ENCODE measurements at regions not wholly inside any gene's neighbourhood (a gene's known extent, or its start where the extent isn't known, plus 50 kb on each side); places are given as distances from the start of the nearest gene placed in this dataset.
"Not testable (repeated sequence)": the region's sequence is repeated elsewhere in the genome, so short reads cannot be mapped to it uniquely, and the experiment has no call there.

DNA sequence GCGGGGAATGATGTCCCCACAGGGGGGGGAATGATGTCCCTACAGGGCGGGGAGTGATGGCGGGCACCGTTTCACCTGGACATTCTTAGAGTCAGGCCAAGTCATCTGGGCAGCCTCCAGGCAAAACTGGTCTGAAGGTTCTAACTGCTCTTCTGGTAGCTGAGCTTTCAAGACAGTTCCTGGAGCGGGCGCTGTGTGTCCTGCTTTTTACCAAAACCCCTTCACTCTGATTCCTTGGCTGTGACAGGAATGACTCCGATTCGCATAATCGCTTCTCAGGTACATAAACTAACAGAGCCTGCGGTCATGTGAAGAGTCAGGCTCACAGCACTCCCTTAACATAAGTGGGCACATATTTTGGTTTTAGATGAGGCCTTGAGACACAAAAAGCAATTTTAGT lies 836.0 kb downstream of the TRIML1 start:
- no peak for DNase-seq

DNA sequence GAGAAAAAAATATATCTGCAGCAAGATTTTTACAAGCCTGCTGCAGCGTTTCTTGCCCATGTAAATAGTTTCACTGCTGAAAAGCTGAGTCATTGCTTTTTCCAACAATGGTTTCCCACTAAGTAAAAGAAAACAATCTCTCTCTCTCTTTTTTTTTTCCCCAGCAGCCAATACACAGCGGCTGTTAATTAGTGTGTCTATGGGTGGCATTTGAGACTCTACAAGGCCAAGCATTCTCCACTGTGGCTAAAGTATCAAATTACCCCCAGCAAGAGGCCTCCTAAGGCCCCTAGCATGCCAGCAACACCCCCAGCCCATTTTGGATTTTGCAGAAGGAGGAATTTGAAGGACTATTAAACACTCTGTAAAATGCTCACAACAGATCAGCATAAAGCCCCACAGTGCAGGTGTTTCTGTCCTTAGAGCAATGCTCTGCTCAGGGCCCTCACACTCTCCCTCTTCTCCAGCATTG lies 837.4 kb downstream of the TRIML1 start:
- no peak for DNase-seq

DNA sequence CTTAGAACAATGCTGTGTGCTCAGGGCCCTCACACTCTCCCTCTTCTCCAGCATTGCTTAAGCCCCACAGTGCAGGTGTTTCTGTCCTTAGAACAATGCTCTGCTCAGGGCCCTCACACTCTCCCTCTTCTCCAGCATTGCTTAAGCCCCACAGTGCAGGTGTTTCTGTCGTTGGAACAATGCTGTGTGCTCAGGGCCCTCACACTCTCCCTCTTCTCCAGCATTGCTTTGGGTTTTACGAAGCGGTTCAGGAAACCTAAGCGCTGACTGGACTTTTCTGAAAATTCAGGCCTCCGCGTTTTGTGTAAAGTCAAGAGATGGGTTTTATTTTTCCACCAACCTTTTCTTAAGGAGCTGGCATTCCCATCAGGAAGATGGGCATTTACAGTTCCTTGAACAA lies 838.0 kb downstream of the TRIML1 start:
- not testable (repeated sequence) for DNase-seq

DNA sequence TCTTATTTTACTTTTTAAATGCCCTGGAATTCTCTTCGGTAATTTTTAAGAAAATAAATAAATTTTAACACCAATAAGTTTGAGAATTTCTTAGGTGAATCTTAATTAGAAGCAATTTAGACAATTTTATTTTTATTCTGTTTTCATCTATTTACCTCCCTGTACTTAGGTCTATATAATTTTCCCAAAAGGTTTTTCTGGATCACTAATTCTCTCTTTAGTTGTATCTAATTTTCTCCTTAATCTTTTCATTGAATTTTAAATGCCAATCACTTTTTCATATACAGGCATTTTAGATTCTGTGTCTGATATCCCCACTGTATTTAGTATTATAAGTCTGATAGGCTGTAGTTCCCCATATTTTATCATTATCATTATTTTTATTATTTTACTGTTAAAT lies 845.3 kb downstream of the TRIML1 start:
- DNase-seq = no peak

DNA sequence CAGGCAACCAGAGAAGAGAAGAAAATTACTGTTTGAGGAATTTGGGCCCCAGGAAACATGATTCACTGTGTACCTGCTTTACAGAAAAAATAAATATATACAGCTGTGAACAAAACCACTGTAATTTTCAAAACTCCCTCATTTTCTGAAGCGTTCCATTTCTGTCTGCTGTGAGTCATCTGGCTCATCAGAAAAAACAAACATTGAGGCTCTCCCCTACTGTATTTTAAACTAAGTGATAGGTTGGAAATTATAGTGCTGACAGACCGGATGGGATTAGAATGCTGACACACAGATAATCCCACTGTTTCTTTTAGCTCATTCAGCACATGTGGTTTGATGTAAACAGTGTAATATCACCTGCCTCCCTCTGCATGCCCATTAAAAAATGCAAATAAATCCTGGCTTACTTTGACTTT lies 847.0 kb downstream of the TRIML1 start:
- DNase-seq = no peak

DNA sequence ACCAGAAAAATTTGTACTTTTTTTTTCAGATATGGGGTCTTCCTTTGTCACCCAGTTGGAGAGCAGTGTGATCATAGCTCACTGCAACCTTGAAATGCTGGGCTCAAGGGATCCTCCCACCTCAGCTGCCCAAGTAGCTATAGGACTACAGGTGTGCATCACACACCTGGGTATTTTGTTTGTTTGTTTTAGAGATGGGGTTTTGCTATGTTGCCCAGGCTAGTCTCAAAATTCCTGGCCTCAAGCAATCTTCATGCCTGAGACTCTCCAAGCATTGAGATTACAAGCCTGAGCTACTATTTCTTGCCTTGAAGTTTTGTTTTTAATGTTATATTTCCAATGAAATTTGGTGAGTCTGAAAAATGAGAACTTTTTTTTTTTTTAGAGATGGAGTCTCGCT lies 847.8 kb downstream of the TRIML1 start:
- DNase-seq = no peak

DNA sequence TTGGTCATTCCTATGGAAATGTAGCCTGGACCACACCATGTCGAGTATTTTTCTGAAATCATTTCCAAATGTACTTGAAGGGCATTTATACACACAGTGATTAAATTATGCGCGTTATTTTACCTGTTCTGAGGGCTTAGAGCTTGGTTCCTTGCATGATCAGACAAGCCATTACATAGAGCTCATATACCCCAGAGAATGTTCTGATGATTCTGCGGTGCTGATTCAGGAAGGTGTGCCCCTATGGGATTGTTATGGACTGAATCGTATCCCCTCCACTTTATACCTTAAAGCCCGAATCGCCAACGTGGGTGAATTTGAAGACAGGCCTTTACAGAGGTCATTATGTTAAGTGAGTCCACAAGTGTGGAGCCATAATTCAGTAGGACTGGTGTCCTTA lies 848.9 kb downstream of the TRIML1 start:
- DNase-seq = no peak

DNA sequence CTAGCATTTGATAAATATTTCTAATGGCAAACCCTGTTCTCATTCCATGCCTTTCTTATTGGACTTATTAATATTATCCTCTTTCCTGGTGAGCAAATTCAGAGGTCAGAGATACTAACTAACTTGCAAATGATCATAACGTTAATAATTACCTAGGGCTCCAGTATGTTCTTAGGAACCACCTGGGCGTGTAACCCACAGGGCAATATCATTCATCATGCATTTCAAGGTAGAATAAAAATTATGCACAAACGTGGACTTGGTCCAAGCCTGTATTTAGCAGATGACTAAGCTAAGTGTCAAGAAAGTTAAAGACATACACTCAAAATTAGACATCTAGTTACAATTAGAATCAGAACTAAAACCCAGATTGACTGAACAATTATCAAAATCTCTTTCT lies 850.1 kb downstream of the TRIML1 start:
- no peak for DNase-seq

DNA sequence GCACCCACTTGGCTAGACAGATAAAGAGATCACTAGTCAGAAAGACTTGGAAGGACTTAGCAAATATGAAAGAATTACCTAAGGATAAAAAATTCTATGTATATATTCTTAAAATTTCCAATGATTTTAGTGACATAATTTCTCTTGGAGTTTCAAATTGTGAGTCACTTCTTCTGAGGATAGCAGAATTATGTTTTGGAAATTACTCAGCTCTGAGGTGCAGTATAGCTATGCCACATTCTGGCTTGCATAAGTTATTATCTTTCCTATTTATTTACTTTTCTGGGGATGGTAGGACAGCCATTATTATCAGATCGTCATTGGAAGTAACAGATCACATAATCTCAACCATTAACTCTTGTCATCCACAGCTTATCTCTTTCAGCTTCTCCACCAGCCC lies 853.5 kb downstream of the TRIML1 start:
- DNase-seq = no peak

DNA sequence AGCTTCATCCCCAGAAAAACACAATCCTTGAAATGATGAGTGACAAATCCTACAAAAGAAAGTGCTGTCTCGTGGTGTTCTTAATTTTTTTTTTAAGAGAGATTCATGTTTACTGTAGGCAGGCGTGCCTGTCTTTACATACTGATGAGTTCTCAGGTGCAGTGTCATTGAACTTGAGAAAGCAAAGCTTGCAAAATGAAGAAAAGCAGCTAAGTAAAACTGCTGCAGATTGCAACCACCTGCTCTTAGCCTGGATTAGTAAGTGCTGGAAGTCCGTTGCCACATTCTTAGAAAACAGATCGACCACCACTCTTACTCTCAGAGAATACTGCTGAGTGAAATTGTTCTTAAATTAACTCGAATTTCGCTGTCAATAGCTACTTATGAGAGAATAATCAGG lies 854.6 kb downstream of the TRIML1 start:
- no peak for DNase-seq

DNA sequence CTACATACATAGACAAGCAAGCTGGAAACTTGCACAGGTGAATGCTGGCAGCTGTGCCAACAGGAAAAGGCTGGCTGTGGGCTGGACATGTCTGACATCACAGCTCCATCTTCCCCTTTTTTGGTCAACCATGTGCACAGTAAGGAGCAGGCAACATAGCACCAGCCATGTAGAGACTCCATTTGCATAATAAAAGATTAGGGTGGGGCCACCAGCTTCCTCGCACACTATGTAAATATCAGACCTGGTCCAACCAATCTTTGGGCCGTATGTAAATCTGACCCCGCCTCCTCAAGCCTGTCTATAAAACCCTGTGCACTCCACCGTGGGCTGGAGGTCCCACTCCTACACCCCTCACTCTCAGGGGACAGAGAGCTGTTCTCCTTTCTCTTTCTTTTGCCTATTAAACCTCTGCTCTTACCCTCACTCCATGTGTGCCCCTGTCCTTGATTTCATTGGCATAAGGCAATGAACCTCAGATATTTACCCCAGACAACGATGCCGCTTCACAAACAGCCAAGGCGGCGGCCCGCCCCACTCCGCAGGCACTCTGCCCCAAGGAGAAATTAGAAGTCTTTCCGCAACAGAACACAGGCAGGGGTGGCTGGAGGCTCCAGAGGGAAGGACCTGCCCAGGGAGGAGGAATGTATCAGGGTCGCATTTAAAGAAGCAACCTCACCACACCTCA lies 862.2 kb downstream of the TRIML1 start:
- DNase-seq = no peak

DNA sequence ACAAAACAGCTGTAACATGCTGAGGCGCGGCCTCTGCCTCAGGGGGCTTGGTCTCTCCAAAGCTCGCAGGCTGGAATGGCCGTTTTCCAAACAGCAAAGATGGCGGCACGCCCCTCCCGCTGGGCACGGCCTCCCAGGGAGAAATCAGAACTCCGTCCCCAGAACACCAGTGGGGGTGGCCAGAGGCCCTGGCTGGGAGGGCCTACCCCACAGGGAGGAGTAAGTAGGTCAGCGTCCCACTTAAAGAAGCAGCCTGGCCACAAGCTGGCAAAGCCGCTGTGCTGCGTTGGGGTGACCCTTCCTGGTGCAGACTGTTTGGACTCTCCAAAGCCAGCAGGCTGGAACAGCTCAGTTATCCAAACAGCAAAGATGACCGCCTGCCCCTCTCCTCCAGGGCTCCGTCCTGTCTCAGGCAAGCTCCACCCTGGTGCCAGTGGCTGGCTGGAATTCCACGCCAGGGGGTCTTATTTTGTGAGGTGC lies 862.8 kb downstream of the TRIML1 start:
- no peak for DNase-seq

DNA sequence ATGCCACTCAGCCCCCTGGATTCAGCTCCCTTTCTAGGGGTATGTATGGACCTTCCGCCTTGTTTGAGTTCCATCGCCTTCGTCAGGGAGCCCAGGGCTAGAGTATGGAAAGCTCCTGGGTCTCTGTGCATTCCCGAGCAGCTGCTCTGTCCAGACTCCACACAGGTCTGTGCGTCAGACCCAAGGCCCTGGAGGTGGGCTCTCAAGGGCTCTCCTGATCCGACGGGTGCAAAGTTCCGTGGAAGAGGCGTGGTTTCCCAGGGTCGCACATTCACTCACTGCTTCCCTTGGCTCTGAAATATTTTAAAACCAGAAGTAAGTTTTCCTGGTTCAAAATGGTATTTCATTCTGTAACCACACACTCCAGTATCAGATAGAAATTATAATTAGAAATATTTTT lies 863.2 kb downstream of the TRIML1 start:
- no peak for DNase-seq

DNA sequence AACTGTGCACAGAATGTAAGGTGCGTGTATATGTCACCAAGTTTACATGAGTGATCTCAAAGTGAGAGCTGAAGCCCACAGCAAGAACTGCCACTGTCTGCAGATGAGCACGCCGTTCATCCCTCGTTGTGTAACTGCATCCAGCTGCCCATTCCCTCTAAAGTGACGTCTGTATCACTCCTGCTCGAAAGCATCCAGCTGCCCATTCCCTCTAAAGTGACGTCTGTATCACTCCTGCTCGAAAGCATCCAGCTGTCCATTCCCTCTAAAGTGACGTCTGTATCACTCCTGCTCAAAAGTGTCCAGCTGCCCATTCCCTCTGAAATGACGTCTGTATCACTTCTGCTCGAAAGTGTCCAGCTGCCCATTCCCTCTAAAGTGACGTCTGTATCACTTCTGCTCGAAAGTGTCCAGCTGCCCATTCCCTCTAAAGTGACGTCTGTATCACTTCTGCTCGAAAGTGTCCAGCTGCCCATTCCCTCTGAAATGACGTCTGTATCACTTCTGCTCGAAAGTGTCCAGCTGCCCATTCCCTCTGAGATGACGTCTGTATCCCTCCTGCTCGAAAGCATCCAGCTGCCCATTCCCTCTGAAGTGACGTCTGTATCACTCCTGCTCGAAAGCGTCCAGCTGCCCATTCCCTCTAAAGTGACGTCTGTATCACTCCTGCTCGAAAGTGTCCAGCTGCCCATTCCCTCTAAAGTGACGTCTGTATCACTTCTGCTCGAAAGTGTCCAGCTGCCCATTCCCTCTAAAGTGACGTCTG lies 871.4 kb downstream of the TRIML1 start:
- DNase-seq = not testable (repeated sequence)

DNA sequence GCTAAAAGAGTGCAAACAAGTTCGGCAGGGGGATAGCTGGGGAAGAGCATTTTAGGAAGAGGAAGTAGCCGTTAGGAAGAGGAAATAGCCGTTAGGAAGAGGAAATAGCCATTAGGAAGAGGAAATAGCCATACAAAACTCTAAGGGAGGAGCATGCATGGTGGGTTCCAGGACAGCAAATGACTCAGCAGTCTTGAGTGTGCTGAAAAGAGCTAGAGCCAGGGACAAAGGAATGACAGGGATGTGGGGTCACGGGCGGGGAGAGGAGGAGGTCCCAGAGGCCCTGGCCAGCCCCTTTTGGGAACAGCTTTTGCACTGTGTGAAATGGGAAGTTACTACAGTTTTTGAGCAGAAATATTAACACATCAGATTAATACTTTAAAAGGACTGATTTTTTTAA lies 882.6 kb downstream of the TRIML1 start:
- no peak for DNase-seq

DNA sequence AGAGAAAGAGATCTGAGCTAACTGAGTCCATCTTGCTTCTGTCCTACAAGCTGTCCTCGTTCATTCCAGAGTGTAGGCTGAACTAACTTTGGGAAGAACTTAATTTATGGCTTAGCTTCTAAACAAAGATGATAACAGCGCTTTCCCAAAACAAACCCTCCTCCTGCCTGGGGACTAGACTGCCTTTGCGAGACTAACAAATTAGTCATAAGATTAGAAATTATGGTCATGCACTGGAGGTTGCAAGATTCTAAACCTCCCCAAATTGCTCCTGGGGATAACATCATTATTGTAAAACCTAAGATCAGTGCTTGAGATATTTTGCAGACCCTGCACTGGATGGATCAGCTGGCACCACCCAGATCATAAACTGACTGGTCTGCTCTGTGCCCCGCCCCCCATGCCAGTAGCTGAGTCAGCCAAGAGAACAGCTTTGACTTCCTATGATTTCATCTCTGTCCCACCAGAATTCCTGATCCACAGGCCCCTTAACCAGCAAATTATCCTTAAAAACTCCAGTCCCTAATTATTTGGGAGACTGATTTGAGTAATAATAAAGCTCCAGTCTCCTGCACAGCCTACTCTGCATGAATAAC lies 883.3 kb downstream of the TRIML1 start:
- no peak for DNase-seq

DNA sequence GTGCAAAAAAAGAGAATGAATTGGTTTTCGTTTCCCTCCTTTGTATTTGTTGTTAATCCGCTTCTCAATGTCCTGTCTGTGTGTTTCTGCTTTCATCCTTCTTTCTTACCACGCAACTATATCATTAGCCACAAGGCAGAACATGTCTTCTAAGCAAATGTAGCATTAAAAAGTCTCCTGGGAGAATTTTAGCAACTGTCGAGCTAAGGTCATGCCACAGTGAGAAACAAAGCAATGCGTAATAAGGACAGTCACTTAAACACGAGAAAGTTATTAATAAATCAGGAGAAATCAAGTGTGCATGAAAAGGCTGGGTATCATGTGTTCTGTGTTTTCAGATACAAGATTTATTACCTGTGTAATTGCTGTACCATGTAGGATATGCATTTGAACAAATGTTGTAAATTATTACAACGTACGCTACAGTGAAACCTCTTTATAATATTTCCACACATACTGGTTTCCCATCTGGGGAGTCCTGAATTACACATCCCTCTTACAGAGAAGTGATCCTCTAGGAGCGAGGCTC lies 890.8 kb downstream of the TRIML1 start:
- no peak for DNase-seq

DNA sequence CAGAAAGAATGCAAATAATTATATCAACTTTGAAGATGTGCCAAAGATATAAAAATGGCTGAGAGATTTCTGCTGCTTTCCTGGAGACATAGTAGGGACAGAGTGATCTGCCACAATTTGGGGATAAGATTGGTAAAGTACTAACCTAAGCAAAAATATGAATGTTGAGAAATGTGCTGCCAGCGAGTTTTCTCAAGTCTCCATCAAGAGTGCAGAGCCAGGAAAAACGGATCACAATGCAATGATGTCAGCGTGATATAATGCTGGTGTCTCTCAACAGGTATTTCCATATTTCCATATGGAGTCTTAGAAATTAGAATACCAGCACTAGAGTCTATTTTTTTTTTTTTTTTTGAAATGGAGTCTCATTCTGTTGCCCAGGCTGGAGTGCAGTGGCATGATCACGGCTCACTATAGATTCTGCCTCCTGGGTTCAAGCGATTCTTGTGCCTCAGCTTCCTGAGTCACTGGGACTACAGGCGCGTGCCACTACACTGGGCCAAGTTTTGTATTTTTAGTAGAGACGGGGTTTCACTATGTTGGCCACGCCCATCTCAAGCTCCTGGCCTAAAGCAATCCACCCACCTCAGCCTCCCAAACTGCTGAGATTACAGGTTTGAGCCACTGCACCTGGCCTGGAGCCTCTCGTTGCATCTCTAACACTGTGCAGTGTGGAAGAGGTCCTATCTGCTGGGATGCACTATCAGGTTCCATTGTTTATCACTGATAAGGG lies 893.5 kb downstream of the TRIML1 start:
- no peak for DNase-seq

DNA sequence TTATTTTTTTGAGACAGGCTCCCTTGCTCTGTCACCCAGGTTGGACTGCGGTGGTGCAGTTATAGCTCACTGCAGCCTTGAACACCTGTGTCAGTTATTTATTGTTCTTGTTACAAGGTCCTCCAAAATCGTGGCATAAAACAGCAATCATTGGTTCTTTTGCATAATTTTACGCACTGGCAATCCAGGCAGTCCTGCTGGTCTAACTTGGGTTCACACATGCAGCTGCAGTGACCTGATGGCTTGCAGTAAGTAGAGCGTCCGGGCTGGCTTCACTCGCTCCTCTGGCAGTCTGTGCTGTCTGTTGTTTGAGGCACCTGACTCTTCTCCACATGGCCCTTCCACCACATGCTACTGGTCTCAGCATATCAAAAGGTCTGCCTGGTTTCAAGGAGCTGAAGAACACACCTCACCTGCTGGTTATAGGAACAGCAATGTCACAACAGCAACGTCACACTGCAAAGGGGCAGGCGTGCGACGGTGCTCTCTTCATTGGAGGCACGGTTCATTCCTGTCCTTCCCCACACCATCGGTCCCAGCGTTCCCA lies 894.6 kb downstream of the TRIML1 start:
- no peak for DNase-seq

DNA sequence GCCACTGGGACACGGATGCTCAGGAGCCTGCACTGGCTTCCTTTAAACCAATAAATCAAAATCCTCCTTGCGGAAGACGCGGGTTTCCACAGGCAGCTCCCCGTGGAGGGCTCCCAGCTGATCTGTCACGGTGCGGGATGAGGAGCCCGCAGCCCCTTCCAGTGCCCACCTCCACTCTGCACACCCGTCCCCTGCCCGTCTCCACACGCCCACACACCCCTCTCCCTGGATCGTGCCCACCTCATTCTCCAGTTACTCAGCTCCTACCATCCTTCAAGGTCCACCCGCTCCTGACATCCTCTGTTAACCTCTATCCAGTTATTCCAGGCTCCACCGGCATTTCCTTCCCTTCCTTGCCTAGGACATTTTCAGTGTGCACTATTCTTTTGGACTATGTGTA lies 895.9 kb downstream of the TRIML1 start:
- DNase-seq = no peak

DNA sequence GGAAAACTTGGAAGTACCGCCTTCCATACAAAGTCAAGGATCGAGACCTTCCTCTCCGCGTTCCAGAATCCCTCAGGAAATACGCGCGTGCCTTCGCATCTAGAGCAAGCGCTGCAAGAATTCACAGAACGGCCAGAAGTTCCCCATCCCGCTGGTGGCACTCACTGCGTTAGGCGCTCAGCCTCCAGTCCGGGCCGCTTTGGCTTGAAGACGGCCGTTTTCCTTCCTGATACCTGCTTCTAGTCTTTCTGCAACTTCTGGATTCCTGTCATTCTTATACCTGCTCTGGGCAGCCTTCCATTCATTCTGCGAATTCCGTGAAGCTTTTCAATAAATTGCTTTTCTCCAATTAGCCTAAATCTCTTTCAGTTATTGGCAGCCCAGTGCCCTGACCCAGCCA lies 896.4 kb downstream of the TRIML1 start:
- DNase-seq = no peak

DNA sequence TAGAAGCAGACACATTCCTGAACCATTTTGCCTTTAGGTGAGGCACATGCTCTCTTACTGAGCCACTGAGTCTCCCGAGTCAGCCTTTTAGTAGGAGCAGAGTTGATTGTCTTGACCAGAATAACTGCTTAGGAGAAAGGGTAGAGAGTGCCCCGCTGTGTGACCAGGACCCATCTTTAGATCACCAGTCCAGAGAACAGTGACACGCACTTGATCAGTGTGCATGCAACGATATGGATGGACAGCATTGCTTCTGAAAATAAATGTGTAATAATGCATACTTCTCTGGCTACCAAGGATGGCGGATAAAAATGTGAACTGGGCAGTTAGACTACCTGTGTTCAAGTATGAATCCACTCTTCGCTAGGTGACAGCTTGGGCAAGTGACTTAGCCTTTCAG lies 897.7 kb downstream of the TRIML1 start:
- no peak for DNase-seq

DNA sequence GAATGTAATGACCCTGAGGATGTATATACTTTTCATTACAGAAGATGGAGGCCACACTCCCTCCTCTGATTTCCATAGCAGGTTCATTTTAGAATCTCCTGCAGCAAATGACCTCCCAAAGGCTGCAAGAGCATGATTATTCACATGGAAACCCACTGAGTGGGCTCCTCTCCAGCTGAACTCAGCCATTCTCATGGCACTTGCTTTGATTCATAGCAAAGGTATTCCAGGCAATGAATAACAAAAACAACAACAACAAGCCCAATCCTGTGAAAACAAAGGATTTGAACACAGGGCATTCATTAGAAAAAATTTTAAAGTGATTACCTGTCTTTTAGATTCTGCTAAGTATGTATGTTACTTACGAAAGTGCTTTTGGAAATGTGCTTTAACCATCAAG lies 894.0 kb upstream of the FRG1 start:
- no peak for DNase-seq

All from activated naive CD4-positive, alpha-beta T cell (primary cell).